Endothelial cell of umbilical vein (primary cell): ENCODE measurements at regions not wholly inside any gene's neighbourhood (a gene's known extent, or its start where the extent isn't known, plus 50 kb on each side); places are given as distances from the start of the nearest gene placed in this dataset.

ENCODE experiments used
- FOS ChIP-seq: IDR thresholded peaks from 2 replicates; pipeline ENCODE4 v1.6.1; 2011; ENCODE audit warnings: mild to moderate bottlenecking, low read length, moderate library complexity, borderline replicate concordance; ENCODE audit not compliant: insufficient read depth
- MYC ChIP-seq: IDR thresholded peaks from one replicate; pipeline ENCODE4 v1.6.1; 2011; ENCODE audit warnings: mild to moderate bottlenecking, low read depth, low read length
- POLR2A ChIP-seq: IDR thresholded peaks from 2 replicates; pipeline ENCODE4 v1.6.1; 2012; ENCODE audit warnings: low read depth, mild to moderate bottlenecking, control low read depth, low read length
- POLR2AphosphoS5 ChIP-seq: IDR thresholded peaks from 2 replicates; pipeline ENCODE4 v1.6.1; 2012; ENCODE audit warnings: low read depth, mild to moderate bottlenecking, control low read depth, low read length, moderate library complexity; ENCODE audit not compliant: insufficient read depth
- TF ChIP-seq, protein P1 (sequence below), 2 donors: IDR thresholded peaks; 1 replicate in 1 of 2; 2 replicates in 1 of 2; pipeline ENCODE4 v1.5.1; 2011; ENCODE audit warnings: low read length in 2 of 2, mild to moderate bottlenecking in 2 of 2, moderate library complexity in 2 of 2, control low read depth in 1 of 2, inconsistent platforms in 1 of 2, low read depth in 1 of 2; ENCODE audit not compliant: insufficient read depth in 1 of 2; ENCODE audit errors: extremely low read depth in 1 of 2

DNA sequence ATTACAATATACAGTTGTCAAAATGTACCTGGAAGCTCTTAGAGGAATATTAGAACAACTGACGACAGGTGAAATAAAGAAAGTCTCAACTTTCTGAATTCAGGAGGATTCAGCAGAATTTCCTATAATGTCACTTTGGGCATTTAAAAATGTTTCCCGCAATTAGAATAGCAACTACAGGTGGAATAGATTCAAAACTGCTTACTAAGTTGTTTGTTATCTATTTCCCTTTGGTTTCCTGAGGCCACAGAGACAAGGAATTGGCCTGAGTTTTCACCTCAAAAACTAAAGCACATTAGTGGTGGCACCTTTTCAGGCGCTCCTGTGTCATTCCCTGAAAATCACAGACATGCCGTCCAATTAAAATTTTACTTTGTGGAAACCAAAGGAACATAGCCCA lies 729.2 kb upstream of the FANCL start:
- TF ChIP-seq, protein P1, sequence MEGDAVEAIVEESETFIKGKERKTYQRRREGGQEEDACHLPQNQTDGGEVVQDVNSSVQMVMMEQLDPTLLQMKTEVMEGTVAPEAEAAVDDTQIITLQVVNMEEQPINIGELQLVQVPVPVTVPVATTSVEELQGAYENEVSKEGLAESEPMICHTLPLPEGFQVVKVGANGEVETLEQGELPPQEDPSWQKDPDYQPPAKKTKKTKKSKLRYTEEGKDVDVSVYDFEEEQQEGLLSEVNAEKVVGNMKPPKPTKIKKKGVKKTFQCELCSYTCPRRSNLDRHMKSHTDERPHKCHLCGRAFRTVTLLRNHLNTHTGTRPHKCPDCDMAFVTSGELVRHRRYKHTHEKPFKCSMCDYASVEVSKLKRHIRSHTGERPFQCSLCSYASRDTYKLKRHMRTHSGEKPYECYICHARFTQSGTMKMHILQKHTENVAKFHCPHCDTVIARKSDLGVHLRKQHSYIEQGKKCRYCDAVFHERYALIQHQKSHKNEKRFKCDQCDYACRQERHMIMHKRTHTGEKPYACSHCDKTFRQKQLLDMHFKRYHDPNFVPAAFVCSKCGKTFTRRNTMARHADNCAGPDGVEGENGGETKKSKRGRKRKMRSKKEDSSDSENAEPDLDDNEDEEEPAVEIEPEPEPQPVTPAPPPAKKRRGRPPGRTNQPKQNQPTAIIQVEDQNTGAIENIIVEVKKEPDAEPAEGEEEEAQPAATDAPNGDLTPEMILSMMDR (IDR thresholded peaks at IDR 0.05; ENCODE audit: extremely low read depth in 1 of 2, insufficient read depth in 1 of 2, low read depth in 1 of 2, low read length in 2 of 2) = no peak
- no peak for TF ChIP-seq POLR2A
- no peak for TF ChIP-seq POLR2AphosphoS5
- TF ChIP-seq FOS = no peak
- TF ChIP-seq MYC = no peak
